GM19025 (cell line): ENCODE measurements at regions not wholly inside any gene's neighbourhood (a gene's known extent, or its start where the extent isn't known, plus 50 kb on each side); places are given as distances from the start of the nearest gene placed in this dataset.
"Not testable (repeated sequence)": the region's sequence is repeated elsewhere in the genome, so short reads cannot be mapped to it uniquely, and the experiment has no call there.

Source experiments
- ATAC-seq: cut with Tn5 transposase; IDR thresholded peaks from one replicate; pipeline ENCODE4 v1.9.1; 2021; ENCODE audit warnings: mild to moderate bottlenecking, low read depth, moderate library complexity; ENCODE audit not compliant: unreplicated experiment

DNA sequence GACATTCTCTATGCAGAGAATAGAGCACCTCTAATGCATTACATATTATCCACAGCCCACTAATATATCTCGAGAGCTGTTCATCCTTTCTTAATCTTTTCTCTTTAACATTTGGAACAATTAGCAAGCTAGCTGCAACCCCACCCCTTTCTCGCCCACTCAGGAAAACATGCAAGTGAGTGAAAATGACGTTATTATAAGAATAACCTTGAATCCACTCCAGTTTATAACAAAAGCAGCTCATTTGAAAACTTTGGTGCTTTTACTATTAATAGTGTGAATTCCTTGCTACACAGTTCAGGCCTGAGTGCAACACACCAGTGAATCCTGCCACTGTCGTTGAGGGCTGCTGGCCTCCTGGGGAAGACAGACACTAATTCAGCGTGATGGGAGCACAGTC, 63.3 kb upstream of the BMAL1 start:
- ATAC-seq, result no peak

GRCh38 chr11:13215149-13215548, 62.4 kb upstream of the BMAL1 start:
- ATAC-seq, result no peak

DNA sequence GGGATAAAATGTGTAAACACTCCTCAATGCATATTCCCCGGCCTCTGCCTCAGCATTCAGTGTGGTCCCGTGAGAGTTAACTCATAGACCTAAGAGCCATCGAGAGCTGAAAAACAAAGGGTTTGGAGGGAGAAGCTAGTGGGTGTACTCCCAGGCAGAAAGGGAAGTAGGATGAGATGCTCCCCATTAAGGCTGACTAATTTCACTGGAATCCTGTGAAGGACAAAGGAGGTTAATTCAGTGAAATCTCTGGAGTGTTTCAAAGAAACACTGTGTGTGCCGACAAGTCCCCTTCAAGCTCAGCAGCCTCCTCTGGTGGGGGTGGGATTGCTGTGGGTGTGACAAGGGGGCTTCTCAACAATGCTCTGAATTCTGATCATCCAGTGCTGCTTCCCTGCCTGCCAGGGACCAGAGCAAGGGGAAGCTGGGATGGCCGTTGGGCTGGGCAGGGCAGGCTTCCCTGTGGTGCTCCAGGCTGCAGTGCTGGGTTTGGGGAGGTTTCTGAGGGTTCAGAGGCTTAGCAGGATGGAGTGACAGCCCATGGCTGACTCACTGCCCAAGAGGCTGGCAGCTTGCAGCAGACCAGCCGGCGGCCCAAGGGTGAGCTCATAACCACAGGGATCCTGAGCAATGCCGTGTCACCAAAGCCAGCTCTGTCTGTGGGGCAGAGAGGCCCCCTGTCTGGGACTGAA, 61.4 kb upstream of the BMAL1 start:
- ATAC-seq, result no peak

- no peak for ATAC-seq
Measured at GRCh38 chr11:13216711-13217075, 60.9 kb upstream of the BMAL1 start.

DNA sequence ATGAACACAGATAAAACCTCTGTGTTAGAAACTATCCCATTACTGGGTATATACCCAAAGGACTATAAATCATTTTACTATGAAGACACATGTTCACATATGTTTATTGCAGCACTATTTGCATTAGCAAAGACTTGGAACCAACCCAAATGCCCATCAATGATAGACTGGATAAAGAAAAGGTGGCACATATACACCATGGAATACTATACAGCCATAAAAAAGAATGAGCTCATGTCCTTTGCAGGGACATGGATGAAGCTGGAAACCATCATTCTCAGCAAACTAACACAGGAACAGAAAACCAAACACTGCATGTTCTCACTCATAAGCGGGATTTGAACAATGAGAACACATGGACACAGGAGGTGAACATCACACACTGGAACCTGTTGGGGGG, 58.9 kb upstream of the BMAL1 start:
- not testable (repeated sequence) for ATAC-seq

- no peak for ATAC-seq
Measured at GRCh38 chr11:13220148-13220547, 57.4 kb upstream of the BMAL1 start.

DNA sequence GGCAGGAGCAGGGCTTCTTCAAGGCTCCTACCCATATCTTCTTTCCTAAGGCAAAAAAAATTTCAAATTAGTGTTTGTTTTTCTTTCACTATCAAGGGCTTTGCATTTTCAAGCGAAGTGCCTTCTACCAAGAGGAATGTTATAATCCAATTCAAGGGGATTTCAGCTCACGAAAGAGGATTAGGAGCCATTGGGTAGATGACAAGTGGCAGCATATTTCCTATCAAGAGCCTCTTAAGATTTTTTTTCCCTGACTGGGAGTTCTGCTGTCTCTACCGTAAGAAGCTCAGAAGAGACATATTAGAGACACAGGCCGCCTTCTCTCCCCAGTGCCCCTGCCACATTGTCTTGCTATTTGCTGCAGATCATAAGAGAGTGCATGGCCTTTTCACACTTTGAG, 55.9 kb upstream of the BMAL1 start:
- ATAC-seq, result no peak

GRCh38 chr11:13222285-13222684, 55.3 kb upstream of the BMAL1 start:
- ATAC-seq, result no peak

DNA sequence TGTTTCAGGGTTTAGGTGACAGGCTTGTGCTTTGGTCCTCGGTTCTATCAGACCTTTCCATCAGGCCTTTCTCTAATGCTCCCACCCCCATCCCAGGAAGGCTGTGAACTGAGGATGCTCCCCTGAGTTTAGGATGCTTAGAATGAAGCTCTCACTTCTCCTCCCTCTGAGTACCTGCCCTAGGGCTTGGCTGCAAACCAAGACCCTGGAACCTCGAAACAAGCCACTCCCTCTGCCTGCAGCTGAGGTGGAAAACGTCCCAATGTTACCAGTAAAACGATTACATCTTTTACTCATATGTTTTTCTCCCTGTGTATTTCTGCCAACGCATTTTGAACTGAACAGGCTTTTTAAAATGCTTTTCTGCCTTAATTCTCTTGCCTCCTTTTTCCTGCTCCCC, 54.5 kb upstream of the BMAL1 start:
- ATAC-seq, result no peak

- no peak for ATAC-seq
Measured at GRCh38 chr11:13224324-13224723, 53.3 kb upstream of the BMAL1 start.

DNA sequence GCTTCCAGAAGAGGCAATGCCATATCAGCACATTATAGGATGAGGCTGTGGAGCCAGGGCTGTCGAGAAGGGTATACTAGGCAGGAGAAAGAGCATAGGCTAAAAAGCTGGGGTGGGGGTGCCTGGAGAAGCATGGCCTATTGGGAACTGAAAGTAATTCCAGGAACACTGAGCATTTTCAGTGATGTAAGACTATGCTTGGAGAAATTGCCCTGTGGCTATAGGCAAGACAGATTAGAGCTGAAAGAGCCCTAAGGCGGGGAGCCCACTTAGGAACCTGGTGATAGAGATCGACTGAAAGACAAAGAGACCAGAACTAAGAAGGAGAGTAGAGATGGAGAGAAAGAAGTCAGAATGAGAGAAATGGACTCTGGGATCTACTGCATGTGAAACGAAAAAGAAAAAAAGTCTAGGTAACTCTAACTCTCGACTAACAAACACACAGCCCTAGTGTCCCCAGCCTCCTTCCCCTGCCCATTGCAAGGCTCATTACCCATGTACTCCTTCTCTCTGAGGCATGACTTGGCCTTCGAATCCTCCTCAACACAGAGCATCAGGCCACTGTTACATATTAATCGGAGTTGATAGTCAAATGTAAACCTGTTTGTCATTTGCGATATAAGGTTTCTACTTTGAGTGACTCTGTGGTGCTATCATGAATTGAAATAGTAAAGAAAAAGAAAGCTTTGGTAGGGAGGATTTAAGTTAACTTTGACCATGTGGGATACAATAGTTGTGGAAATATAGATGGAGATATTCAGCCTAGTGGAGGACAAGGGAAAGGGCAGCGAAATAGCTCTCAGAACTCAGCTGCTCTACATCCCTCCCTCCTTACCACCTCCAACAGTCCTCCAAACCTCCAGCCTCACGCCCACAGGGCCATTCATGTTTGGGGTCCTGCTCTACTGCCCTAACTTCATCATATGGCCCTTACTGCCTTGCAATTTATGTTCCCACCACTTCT, 52.3 kb upstream of the BMAL1 start:
- ATAC-seq, result no peak

GRCh38 chr11:13227676-13228255, 49.8 kb upstream of the BMAL1 start:
- ATAC-seq, result no peak
